Lower lobe of right lung (tissue), 2 donors: ENCODE measurements at regions not wholly inside any gene's neighbourhood (a gene's known extent, or its start where the extent isn't known, plus 50 kb on each side); places are given as distances from the start of the nearest gene placed in this dataset.

ENCODE experiments used
- ATAC-seq, 2 donors: fragments of 200-7000 bp; cut with Tn5 transposase; one replicate each; pipeline ENCODE4 v1.9.1; 2020 to 2022; ENCODE audit warnings: mild to moderate bottlenecking in 2 of 2, moderate library complexity in 2 of 2
- DNase-seq: peaks from one replicate; pipeline ENCODE4 v3.0.0-alpha.2; 2020
- H3K27ac ChIP-seq: fragments of 200-600 bp; one replicate; pipeline ENCODE4 v1.8.0; 2022
- H3K27me3 ChIP-seq: fragments of 200-600 bp; one replicate; pipeline ENCODE4 v1.8.0; 2022; ENCODE audit warnings: low read depth
- H3K36me3 ChIP-seq: fragments of 200-600 bp; one replicate; pipeline ENCODE4 v1.8.0; 2022; ENCODE audit warnings: mild to moderate bottlenecking
- H3K4me1 ChIP-seq: fragments of 200-600 bp; one replicate; pipeline ENCODE4 v1.8.0; 2022
- H3K4me3 ChIP-seq: fragments of 200-600 bp; one replicate; pipeline ENCODE4 v1.8.0; 2022; ENCODE audit warnings: mild to moderate bottlenecking
- H3K9me3 ChIP-seq: fragments of 200-600 bp; one replicate; pipeline ENCODE4 v1.8.0; 2022
- CTCF ChIP-seq: fragments of 200-600 bp; IDR thresholded peaks from one replicate; pipeline ENCODE4 v1.8.0; 2022; ENCODE audit warnings: antibody characterized with exemption, mild to moderate bottlenecking
- intact Hi-C: fragments of 100-400 bp; cut with DNase I; formaldehyde crosslinking; loops from one replicate; pipeline ENCODE4 v1.11.0; 2022
- donor health status: DM: no; HTN: yes; CAD: no; lungs with severe emphysema.

DNA sequence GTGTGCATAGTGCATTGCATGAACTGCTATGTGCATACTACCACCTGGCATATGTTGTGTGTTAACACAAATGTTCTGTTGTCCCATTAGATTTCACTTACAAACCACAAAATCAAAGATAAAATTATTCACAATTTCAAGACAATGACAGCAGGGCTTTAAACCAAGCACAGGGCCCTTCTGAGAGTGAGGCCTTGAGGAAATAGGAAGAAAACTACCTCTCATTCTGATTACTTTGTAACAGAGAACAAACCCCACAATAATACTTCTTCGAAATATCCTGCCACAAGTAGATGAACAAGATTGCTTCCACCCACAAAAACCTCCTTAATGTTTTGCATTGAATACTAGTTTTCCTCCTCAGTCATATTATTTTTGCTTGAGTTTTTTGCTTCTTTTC is 85.5 kb upstream of the SPANXB1 start:
- ATAC-seq = no peak
- H3K27ac ChIP-seq = no peak overlapping the region
- H3K9me3 ChIP-seq = no peaks in the 10 kb centered on the region
- H3K27me3 ChIP-seq = no peaks in the 10 kb centered on the region
- no peak for DNase-seq
- H3K4me1 ChIP-seq = no peaks in the 10 kb centered on the region
- intact Hi-C loops = no loop called here
- no peak overlapping the region for H3K4me3 ChIP-seq
- no peak for TF ChIP-seq CTCF
- H3K36me3 ChIP-seq = no peaks in the 10 kb centered on the region

GRCh38 chrX:140917354-140918115 is 84.9 kb upstream of the SPANXB1 start:
- Histone ChIP-seq H3K4me1 (no peaks in the 10 kb centered on the region), H3K4me3 (no peak overlapping the region), H3K36me3 (no peaks in the 10 kb centered on the region), H3K27me3 (no peaks in the 10 kb centered on the region), H3K9me3 (no peaks in the 10 kb centered on the region), H3K27ac (no peak overlapping the region)
- peak in 1 of 2 donors; percentile 12 for ATAC-seq
- intact Hi-C loops = no loop called here
- no peak for TF ChIP-seq CTCF
- DNase-seq = no peak

GRCh38 chrX:140918398-140919038 is 83.9 kb upstream of the SPANXB1 start:
- no peaks in the 10 kb centered on the region for H3K36me3 ChIP-seq
- H3K4me3 ChIP-seq = no peak overlapping the region
- no peaks in the 10 kb centered on the region for H3K9me3 ChIP-seq
- H3K27me3 ChIP-seq = no peaks in the 10 kb centered on the region
- peak; percentile 59 to 88 for ATAC-seq
- intact Hi-C loops = no loop called here
- no peaks in the 10 kb centered on the region for H3K4me1 ChIP-seq
- no peak overlapping the region for H3K27ac ChIP-seq
- no peak for DNase-seq
- TF ChIP-seq CTCF = peak; percentile 41

DNA sequence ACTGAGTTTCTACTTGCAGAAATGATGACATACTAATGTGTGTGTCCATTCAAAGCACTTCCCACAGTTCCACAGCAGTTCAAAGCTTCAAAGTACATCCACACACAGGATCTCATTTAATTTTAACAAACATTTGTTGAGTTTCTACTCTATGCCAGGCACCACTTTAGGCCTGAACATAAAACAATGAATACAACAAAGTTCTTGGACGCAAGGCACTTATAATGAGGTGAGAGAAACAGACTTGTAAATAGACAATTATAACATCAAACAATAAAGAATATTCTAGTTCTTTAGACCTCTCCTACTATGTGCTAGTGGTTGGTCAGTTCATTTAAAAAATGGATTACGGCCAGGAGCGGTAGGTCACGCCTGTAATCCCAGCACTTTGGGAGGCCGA is 82.0 kb upstream of the SPANXB1 start:
- H3K27me3 ChIP-seq = no peaks in the 10 kb centered on the region
- no peak for TF ChIP-seq CTCF
- H3K4me3 ChIP-seq = no peak overlapping the region
- DNase-seq = no peak
- H3K4me1 ChIP-seq = no peaks in the 10 kb centered on the region
- no peak for ATAC-seq
- intact Hi-C loops = no loop called here
- no peaks in the 10 kb centered on the region for H3K36me3 ChIP-seq
- H3K27ac ChIP-seq = no peak overlapping the region
- H3K9me3 ChIP-seq = no peaks in the 10 kb centered on the region

GRCh38 chrX:140923118-140923517 is 79.3 kb upstream of the SPANXB1 start:
- Histone ChIP-seq H3K4me3 (no peak overlapping the region), H3K36me3 (no peaks in the 10 kb centered on the region), H3K4me1 (no peaks in the 10 kb centered on the region), H3K27ac (no peak overlapping the region), H3K27me3 (no peaks in the 10 kb centered on the region), H3K9me3 (no peaks in the 10 kb centered on the region)
- intact Hi-C loops = no loop called here
- DNase-seq = no peak
- ATAC-seq = no peak
- no peak for TF ChIP-seq CTCF
